ENCODE measurements at regions not wholly inside any gene's neighbourhood (a gene's known extent, or its start where the extent isn't known, plus 50 kb on each side); places are given as distances from the start of the nearest gene placed in this dataset.

- H3K4me1 ChIP-seq (ENCODE audit: control insufficient read depth in 2 of 3, insufficient read depth in 2 of 3, low read depth in 1 of 3, low read length in 3 of 3) = no peaks in the 10 kb centered on the region
- H3K9ac ChIP-seq (ENCODE audit: low read length in 3 of 3) = no peak overlapping the region
- DNase-seq = no peak
- FAIRE-seq = no peak
- no peaks in the 10 kb centered on the region for H3K27me3 ChIP-seq (ENCODE audit: control insufficient read depth, insufficient read depth, low read length)
- H3K36me3 ChIP-seq (ENCODE audit: control insufficient read depth in 2 of 3, insufficient read depth in 3 of 3, low read length in 3 of 3) = no peaks in the 10 kb centered on the region
- no peak overlapping the region for H3K4me3 ChIP-seq (ENCODE audit: low read length in 3 of 3)
- no peaks in the 10 kb centered on the region for H3K9me3 ChIP-seq (ENCODE audit: control insufficient read depth in 2 of 3, insufficient read depth in 1 of 3, low read length in 3 of 3)
- no peak overlapping the region for H3K27ac ChIP-seq (ENCODE audit: low read depth in 2 of 2, low read length in 2 of 2)
- intact Hi-C loops (cut with DNase I) = no loop called here
- no peak for TF ChIP-seq CTCF (IDR thresholded peaks at IDR 0.05; ENCODE audit: borderline replicate concordance, extremely low read depth, insufficient read depth)
Observed at GRCh38 chr4:155565330-155565729, 101.3 kb upstream of the GUCY1A1 start.

GRCh38 chr4:155564880-155565279 lies 101.8 kb upstream of the GUCY1A1 start:
- H3K4me3 ChIP-seq (ENCODE audit: low read length in 3 of 3) = no peak overlapping the region
- TF ChIP-seq CTCF (IDR thresholded peaks at IDR 0.05; ENCODE audit: borderline replicate concordance, extremely low read depth, insufficient read depth) = no peak
- no peaks in the 10 kb centered on the region for H3K9me3 ChIP-seq (ENCODE audit: control insufficient read depth in 2 of 3, insufficient read depth in 1 of 3, low read length in 3 of 3)
- DNase-seq (no peak), FAIRE-seq (no peak)
- no peak overlapping the region for H3K9ac ChIP-seq (ENCODE audit: low read length in 3 of 3)
- no peaks in the 10 kb centered on the region for H3K36me3 ChIP-seq (ENCODE audit: control insufficient read depth in 2 of 3, insufficient read depth in 3 of 3, low read length in 3 of 3)
- no peaks in the 10 kb centered on the region for H3K4me1 ChIP-seq (ENCODE audit: control insufficient read depth in 2 of 3, insufficient read depth in 2 of 3, low read depth in 1 of 3, low read length in 3 of 3)
- no peaks in the 10 kb centered on the region for H3K27me3 ChIP-seq (ENCODE audit: control insufficient read depth, insufficient read depth, low read length)
- intact Hi-C loops (cut with DNase I) = no loop called here
- H3K27ac ChIP-seq (ENCODE audit: low read depth in 2 of 2, low read length in 2 of 2) = no peak overlapping the region

- no peaks in the 10 kb centered on the region for H3K4me1 ChIP-seq (ENCODE audit: control insufficient read depth in 2 of 3, insufficient read depth in 2 of 3, low read depth in 1 of 3, low read length in 3 of 3)
- no peak overlapping the region for H3K9ac ChIP-seq (ENCODE audit: low read length in 3 of 3)
- no peaks in the 10 kb centered on the region for H3K36me3 ChIP-seq (ENCODE audit: control insufficient read depth in 2 of 3, insufficient read depth in 3 of 3, low read length in 3 of 3)
- no peak for DNase-seq
- H3K27ac ChIP-seq (ENCODE audit: low read depth in 2 of 2, low read length in 2 of 2) = no peak overlapping the region
- no peak overlapping the region for H3K4me3 ChIP-seq (ENCODE audit: low read length in 3 of 3)
- no peak for TF ChIP-seq CTCF (IDR thresholded peaks at IDR 0.05; ENCODE audit: borderline replicate concordance, extremely low read depth, insufficient read depth)
- intact Hi-C loops (cut with DNase I) = no loop called here
- no peak for FAIRE-seq
- H3K27me3 ChIP-seq (ENCODE audit: control insufficient read depth, insufficient read depth, low read length) = no peaks in the 10 kb centered on the region
- no peaks in the 10 kb centered on the region for H3K9me3 ChIP-seq (ENCODE audit: control insufficient read depth in 2 of 3, insufficient read depth in 1 of 3, low read length in 3 of 3)
Observed at GRCh38 chr4:155564086-155564485, 102.6 kb upstream of the GUCY1A1 start.

GRCh38 chr4:155559915-155560314 lies 106.7 kb upstream of the GUCY1A1 start:
- TF ChIP-seq CTCF (IDR thresholded peaks at IDR 0.05; ENCODE audit: borderline replicate concordance, extremely low read depth, insufficient read depth) = no peak

More at GRCh38 chr4:155559915-155560314, 106.7 kb upstream of the GUCY1A1 start:
- no peaks in the 10 kb centered on the region for H3K27me3 ChIP-seq (ENCODE audit: control insufficient read depth, insufficient read depth, low read length)
- H3K4me1 ChIP-seq (ENCODE audit: control insufficient read depth in 2 of 3, insufficient read depth in 2 of 3, low read depth in 1 of 3, low read length in 3 of 3) = no peaks in the 10 kb centered on the region
- DNase-seq (no peak), FAIRE-seq (no peak)
- no peaks in the 10 kb centered on the region for H3K9me3 ChIP-seq (ENCODE audit: control insufficient read depth in 2 of 3, insufficient read depth in 1 of 3, low read length in 3 of 3)
- intact Hi-C loops (cut with DNase I) = no loop called here
- no peak overlapping the region for H3K4me3 ChIP-seq (ENCODE audit: low read length in 3 of 3)
- H3K27ac ChIP-seq (ENCODE audit: low read depth in 2 of 2, low read length in 2 of 2) = no peak overlapping the region
- no peak overlapping the region for H3K9ac ChIP-seq (ENCODE audit: low read length in 3 of 3)
- H3K36me3 ChIP-seq (ENCODE audit: control insufficient read depth in 2 of 3, insufficient read depth in 3 of 3, low read length in 3 of 3) = no peaks in the 10 kb centered on the region
